Neural cell (in vitro differentiated cells): ENCODE measurements at regions not wholly inside any gene's neighbourhood (a gene's known extent, or its start where the extent isn't known, plus 50 kb on each side); places are given as distances from the start of the nearest gene placed in this dataset.
A peak's percentile ranks its signal among the peaks of the same experiment; 100 is the strongest.
"Not testable (repeated sequence)": the region's sequence is repeated elsewhere in the genome, so short reads cannot be mapped to it uniquely, and the experiment has no call there.

ENCODE experiments used
- H2AFZ ChIP-seq: fragments of 200-600, 300-800 bp; sonication (generic), shearing (Covaris generic); 2 replicates; pipeline ENCODE4 v1.6.0; 2014; ENCODE audit warnings: low read depth, mild to moderate bottlenecking, antibody characterized with exemption, low read length, moderate library complexity
- H3F3A ChIP-seq: fragments of 200-600 bp; shearing (Covaris generic); 2 replicates; pipeline ENCODE4 v1.6.1; 2016; ENCODE audit warnings: mild to moderate bottlenecking, moderate library complexity, mixed read lengths, antibody characterized with exemption, low read length; ENCODE audit not compliant: insufficient read depth, poor library complexity, severe bottlenecking
- H3K27ac ChIP-seq: fragments of 200-600, 300-800 bp; sonication (generic), shearing (Covaris generic); 2 replicates; pipeline ENCODE4 v1.5.1; 2014; ENCODE audit warnings: mild to moderate bottlenecking, low read length, moderate library complexity
- H3K27me3 ChIP-seq: fragments of 300-800, 200-600 bp; sonication (generic), shearing (Covaris generic); 2 replicates; pipeline ENCODE4 v1.6.0; 2014; ENCODE audit warnings: mild to moderate bottlenecking, low read depth, low read length, moderate library complexity; ENCODE audit not compliant: insufficient read depth
- H3K36me3 ChIP-seq: fragments of 300-800, 200-600 bp; sonication (generic), shearing (Covaris generic); 2 replicates; pipeline ENCODE4 v1.5.1; 2014; ENCODE audit warnings: mild to moderate bottlenecking, antibody characterized with exemption, low read length, moderate library complexity; ENCODE audit not compliant: insufficient read depth
- H3K4me2 ChIP-seq: fragments of 300-800, 200-600 bp; sonication (generic), shearing (Covaris generic); 2 replicates; pipeline ENCODE4 v1.6.0; 2014; ENCODE audit warnings: mild to moderate bottlenecking, low read length
- H3K4me3 ChIP-seq: fragments of 300-800, 200-600 bp; sonication (generic), shearing (Covaris generic); 2 replicates; pipeline ENCODE4 v1.5.1; 2014; ENCODE audit warnings: mild to moderate bottlenecking, low read length, moderate library complexity
- H3K79me2 ChIP-seq: fragments of 200-600 bp; shearing (Covaris generic); replicated peaks from 2 replicates; pipeline ENCODE4 v1.6.0; 2014; ENCODE audit warnings: mild to moderate bottlenecking, low read length, moderate library complexity; ENCODE audit not compliant: insufficient read depth
- H3K9ac ChIP-seq: fragments of 300-800, 200-600 bp; sonication (generic), shearing (Covaris generic); 2 replicates; pipeline ENCODE4 v1.6.1; 2016; ENCODE audit warnings: mild to moderate bottlenecking, low read length, mixed read lengths
- H3K9me2 ChIP-seq: fragments of 200-600 bp; shearing (Covaris generic); 2 replicates; pipeline ENCODE4 v1.6.1; 2016; ENCODE audit warnings: mild to moderate bottlenecking, low read length, mixed read lengths; ENCODE audit not compliant: insufficient read depth
- H3K9me3 ChIP-seq: fragments of 200-600, 300-800 bp; sonication (generic), shearing (Covaris generic); 2 replicates; pipeline ENCODE4 v1.6.1; 2016; ENCODE audit warnings: mild to moderate bottlenecking, mixed run types, low read length, moderate library complexity, mixed read lengths
- H4K20me1 ChIP-seq: fragments of 200-600 bp; shearing (Covaris generic); 2 replicates; pipeline ENCODE4 v1.6.1; 2016; ENCODE audit warnings: mild to moderate bottlenecking, mixed run types; ENCODE audit not compliant: insufficient read depth
- EP300 ChIP-seq: fragments of 450-650 bp; conservative IDR thresholded peaks from 2 replicates; pipeline ENCODE4 v1.6.1; 2014; ENCODE audit warnings: antibody characterized with exemption, mild to moderate bottlenecking, moderate library complexity; ENCODE audit not compliant: poor library complexity, severe bottlenecking
- EZH2 ChIP-seq: fragments of 200-600, 300-800 bp; shearing (Covaris generic), sonication (generic); IDR thresholded peaks from 2 replicates; pipeline ENCODE4 v1.6.1; 2014; ENCODE audit warnings: antibody characterized with exemption, low read length, borderline replicate concordance, mild to moderate bottlenecking; ENCODE audit not compliant: insufficient read depth, poor library complexity, severe bottlenecking
- MXI1 ChIP-seq: fragments of 450-650 bp; conservative IDR thresholded peaks from 2 replicates; pipeline ENCODE4 v1.6.1; 2014; ENCODE audit warnings: antibody characterized with exemption, mild to moderate bottlenecking; ENCODE audit not compliant: poor library complexity, severe bottlenecking
- POLR2AphosphoS5 ChIP-seq: IDR thresholded peaks from 2 replicates; pipeline ENCODE4 v1.6.1; 2012
- RAD21 ChIP-seq: fragments of 450-650 bp; conservative IDR thresholded peaks from 2 replicates; pipeline ENCODE4 v1.6.1; 2014; ENCODE audit warnings: antibody characterized with exemption, mild to moderate bottlenecking, moderate library complexity
- SMC3 ChIP-seq: fragments of 450-650 bp; conservative IDR thresholded peaks from 2 replicates; pipeline ENCODE4 v1.6.1; 2014; ENCODE audit warnings: antibody characterized with exemption, mild to moderate bottlenecking, moderate library complexity; ENCODE audit not compliant: poor library complexity
- TAF1 ChIP-seq: IDR thresholded peaks from 2 replicates; pipeline ENCODE4 v1.6.1; 2012; ENCODE audit warnings: low read depth
- TF ChIP-seq, protein P1 (sequence below): IDR thresholded peaks from 2 replicates; pipeline ENCODE4 v1.6.1; 2012; ENCODE audit warnings: borderline replicate concordance
- TF ChIP-seq, protein P2 (sequence below): fragments of 450-650 bp; IDR thresholded peaks from 2 replicates; pipeline ENCODE4 v1.5.1; 2014; ENCODE audit warnings: antibody characterized with exemption, mild to moderate bottlenecking, moderate library complexity; ENCODE audit not compliant: poor library complexity, severe bottlenecking

DNA sequence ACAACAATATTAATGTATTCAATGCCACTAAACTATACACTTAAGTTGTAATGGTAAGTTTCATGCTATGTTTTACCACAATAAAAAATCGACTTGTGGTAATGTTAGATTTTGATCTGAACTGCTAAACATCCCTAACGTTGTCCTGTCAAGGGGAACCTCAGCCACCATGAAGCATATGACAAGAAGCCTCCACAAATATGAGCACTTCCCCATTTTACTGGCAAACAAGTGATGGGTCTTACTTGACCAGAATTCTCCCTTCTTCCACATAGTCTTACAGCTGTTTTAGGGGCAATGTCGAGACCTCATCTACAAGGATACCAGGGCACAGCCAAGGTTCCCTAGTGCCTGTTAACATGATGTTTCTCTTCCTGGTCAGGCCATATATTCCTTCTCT is 124.2 kb upstream of the ABI3BP start:
- Histone ChIP-seq H3K4me2 (no peak overlapping the region), H3K27me3 (no peaks in the 10 kb centered on the region), H3K9ac (no peak overlapping the region), H3K27ac (no peak overlapping the region), H3K9me2 (no peaks in the 10 kb centered on the region), H2AFZ (no peak overlapping the region), H3K9me3 (no peaks in the 10 kb centered on the region), H3K79me2 (no peaks in the 10 kb centered on the region), H3K4me3 (no peak overlapping the region), H3F3A (no peaks in the 10 kb centered on the region), H3K36me3 (no peaks in the 10 kb centered on the region), H4K20me1 (no peaks in the 10 kb centered on the region)
- TF ChIP-seq, protein P1, sequence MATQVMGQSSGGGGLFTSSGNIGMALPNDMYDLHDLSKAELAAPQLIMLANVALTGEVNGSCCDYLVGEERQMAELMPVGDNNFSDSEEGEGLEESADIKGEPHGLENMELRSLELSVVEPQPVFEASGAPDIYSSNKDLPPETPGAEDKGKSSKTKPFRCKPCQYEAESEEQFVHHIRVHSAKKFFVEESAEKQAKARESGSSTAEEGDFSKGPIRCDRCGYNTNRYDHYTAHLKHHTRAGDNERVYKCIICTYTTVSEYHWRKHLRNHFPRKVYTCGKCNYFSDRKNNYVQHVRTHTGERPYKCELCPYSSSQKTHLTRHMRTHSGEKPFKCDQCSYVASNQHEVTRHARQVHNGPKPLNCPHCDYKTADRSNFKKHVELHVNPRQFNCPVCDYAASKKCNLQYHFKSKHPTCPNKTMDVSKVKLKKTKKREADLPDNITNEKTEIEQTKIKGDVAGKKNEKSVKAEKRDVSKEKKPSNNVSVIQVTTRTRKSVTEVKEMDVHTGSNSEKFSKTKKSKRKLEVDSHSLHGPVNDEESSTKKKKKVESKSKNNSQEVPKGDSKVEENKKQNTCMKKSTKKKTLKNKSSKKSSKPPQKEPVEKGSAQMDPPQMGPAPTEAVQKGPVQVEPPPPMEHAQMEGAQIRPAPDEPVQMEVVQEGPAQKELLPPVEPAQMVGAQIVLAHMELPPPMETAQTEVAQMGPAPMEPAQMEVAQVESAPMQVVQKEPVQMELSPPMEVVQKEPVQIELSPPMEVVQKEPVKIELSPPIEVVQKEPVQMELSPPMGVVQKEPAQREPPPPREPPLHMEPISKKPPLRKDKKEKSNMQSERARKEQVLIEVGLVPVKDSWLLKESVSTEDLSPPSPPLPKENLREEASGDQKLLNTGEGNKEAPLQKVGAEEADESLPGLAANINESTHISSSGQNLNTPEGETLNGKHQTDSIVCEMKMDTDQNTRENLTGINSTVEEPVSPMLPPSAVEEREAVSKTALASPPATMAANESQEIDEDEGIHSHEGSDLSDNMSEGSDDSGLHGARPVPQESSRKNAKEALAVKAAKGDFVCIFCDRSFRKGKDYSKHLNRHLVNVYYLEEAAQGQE = no peak
- no peak for TF ChIP-seq EP300
- TF ChIP-seq TAF1 = no peak
- TF ChIP-seq POLR2AphosphoS5 = no peak
- no peak for TF ChIP-seq SMC3
- no peak for TF ChIP-seq RAD21
- no peak for TF ChIP-seq EZH2
- TF ChIP-seq, protein P2, sequence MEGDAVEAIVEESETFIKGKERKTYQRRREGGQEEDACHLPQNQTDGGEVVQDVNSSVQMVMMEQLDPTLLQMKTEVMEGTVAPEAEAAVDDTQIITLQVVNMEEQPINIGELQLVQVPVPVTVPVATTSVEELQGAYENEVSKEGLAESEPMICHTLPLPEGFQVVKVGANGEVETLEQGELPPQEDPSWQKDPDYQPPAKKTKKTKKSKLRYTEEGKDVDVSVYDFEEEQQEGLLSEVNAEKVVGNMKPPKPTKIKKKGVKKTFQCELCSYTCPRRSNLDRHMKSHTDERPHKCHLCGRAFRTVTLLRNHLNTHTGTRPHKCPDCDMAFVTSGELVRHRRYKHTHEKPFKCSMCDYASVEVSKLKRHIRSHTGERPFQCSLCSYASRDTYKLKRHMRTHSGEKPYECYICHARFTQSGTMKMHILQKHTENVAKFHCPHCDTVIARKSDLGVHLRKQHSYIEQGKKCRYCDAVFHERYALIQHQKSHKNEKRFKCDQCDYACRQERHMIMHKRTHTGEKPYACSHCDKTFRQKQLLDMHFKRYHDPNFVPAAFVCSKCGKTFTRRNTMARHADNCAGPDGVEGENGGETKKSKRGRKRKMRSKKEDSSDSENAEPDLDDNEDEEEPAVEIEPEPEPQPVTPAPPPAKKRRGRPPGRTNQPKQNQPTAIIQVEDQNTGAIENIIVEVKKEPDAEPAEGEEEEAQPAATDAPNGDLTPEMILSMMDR = no peak
- no peak for TF ChIP-seq MXI1

DNA sequence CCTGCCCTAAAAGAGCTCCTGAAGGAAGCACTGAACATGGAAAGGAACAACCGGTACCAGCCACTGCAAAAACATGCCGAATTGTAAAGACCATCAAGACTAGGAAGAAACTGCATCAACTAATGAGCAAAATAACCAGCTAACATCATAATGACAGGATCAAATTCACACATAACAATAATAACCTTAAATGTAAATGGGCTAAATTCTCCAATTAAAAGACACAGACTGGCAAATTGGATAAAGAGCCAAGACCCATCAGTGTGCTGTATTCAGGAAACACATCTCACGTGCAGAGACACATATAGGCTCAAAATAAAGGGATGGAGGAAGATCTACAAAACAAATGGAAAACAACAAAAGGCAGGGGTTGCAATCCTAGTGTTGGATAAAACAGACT is 117.1 kb upstream of the ABI3BP start:
- not testable (repeated sequence) for H3K27me3 ChIP-seq, H3K4me3 ChIP-seq, H3F3A ChIP-seq, H2AFZ ChIP-seq, H3K4me2 ChIP-seq, H3K9me3 ChIP-seq, H3K9me2 ChIP-seq, H3K27ac ChIP-seq, H3K79me2 ChIP-seq, H4K20me1 ChIP-seq, H3K36me3 ChIP-seq, H3K9ac ChIP-seq

DNA sequence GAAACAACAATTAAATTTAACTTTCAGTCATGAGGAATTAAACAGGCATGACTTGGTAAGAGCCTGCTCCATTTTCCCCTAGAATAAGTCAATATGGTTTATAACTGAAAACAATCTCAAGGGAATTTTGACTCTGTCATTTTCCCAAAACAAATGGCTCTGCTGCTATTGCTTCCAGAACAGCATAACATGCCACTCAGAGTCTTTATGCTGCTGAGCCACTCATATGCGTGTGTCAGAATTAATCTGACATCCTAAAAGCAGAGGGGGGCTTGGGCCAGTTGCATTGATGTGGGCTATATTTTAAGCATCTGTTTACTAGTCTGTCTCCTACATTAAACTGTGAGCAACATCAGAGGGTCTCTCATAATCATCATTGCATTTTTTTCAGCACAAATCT is 111.1 kb upstream of the ABI3BP start:
- Histone ChIP-seq H3K9ac (no peak overlapping the region), H3K36me3 (no peaks in the 10 kb centered on the region), H3K27me3 (no peaks in the 10 kb centered on the region), H3K9me3 (no peaks in the 10 kb centered on the region), H3K9me2 (no peaks in the 10 kb centered on the region), H3K4me3 (no peak overlapping the region), H4K20me1 (no peaks in the 10 kb centered on the region), H3F3A (no peaks in the 10 kb centered on the region), H3K4me2 (no peak overlapping the region), H3K79me2 (no peaks in the 10 kb centered on the region), H3K27ac (no peak overlapping the region), H2AFZ (no peak overlapping the region)
- TF ChIP-seq POLR2AphosphoS5 (peak; percentile 90), EP300 (peak; percentile 89), TAF1 (no peak)
- TF ChIP-seq, protein P1 = no peak
